ENCODE measurements at regions not wholly inside any gene's neighbourhood (a gene's known extent, or its start where the extent isn't known, plus 50 kb on each side); places are given as distances from the start of the nearest gene placed in this dataset.

DNA sequence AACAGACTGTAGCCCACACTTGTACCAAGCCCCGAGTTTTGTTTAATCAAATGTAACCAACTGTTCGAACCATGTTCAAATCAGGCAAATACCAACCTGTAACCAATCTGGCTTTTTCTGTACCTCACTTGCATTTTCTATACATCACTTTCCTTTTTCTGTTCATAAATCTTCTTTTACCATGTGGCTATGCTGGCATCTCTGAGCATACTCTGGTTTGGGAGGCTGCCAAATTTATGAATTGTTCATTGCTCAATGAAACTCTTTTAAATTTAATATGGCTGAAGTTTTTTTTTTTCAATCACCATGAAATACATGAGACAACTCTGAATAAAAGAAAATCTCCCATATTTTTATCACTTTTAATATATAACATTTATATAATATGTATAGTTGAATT, 256.1 kb downstream of the SLITRK6 start:
- Mint-ChIP-seq H3K27me3 (ENCODE audit: low read depth) (no peaks in the 10 kb centered on the region), H3K27ac (no peak overlapping the region), H3K36me3 (ENCODE audit: insufficient read depth in 2 of 2) (no peaks in the 10 kb centered on the region), H3K4me3 (no peak overlapping the region), H3K4me1 (ENCODE audit: low read depth) (no peaks in the 10 kb centered on the region), H3K9me3 (peaks cover 0 to 2% of the 10 kb centered on the region in 2 donors)
- DNase-seq (no peak), ATAC-seq (replicated peaks in 1 of 2) (no peak)

DNA sequence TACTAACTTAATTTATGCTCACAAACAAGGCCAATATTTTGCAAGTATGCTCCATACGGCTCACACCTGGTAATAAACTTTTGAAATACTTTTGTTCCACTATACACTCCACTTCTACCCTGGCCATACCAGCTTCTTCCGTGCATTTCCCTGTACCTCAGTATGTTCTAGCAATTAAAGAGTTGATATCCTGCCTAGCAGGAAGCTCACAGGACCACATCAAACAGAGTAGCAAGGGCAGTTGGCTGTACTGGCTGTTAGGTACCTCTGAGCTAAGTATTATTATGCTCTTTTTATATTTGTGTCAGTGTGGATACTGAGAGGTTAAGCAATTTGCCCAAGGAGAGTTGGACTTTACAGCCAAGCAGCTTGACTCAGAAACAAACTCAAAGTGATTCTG, 257.7 kb downstream of the SLITRK6 start:
- Mint-ChIP-seq H3K36me3 (ENCODE audit: insufficient read depth in 2 of 2) (no peaks in the 10 kb centered on the region), H3K27me3 (ENCODE audit: low read depth) (no peaks in the 10 kb centered on the region), H3K4me3 (no peak overlapping the region), H3K4me1 (ENCODE audit: low read depth) (no peaks in the 10 kb centered on the region), H3K9me3 (no peaks in the 10 kb centered on the region), H3K27ac (no peak overlapping the region)
- no peak for ATAC-seq (replicated peaks in 1 of 2)
- DNase-seq = no peak

DNA sequence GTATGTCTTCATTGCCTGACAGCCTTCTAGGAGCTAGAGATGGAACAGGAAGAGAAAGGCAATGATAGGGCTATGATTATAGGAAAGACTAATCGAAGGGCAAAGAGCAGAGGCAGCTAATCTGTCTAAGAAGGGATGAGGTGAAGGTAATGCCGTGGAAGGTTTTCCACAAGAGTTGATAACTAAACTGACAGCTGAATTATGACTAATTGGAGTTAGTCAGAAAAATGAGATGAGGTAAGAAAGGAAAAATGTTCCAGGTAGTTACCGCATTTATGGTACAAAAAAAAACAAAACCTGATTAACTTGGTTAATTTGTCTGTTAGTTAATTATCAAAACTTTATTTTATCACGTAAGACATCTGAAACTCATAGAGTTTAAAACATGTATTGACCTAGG, 260.3 kb downstream of the SLITRK6 start:
- Mint-ChIP-seq H3K4me3 (no peak overlapping the region), H3K27me3 (ENCODE audit: low read depth) (no peaks in the 10 kb centered on the region), H3K9me3 (no peaks in the 10 kb centered on the region), H3K4me1 (ENCODE audit: low read depth) (no peaks in the 10 kb centered on the region), H3K36me3 (ENCODE audit: insufficient read depth in 2 of 2) (no peaks in the 10 kb centered on the region), H3K27ac (no peak overlapping the region)
- DNase-seq (no peak), ATAC-seq (replicated peaks in 1 of 2) (no peak)

DNA sequence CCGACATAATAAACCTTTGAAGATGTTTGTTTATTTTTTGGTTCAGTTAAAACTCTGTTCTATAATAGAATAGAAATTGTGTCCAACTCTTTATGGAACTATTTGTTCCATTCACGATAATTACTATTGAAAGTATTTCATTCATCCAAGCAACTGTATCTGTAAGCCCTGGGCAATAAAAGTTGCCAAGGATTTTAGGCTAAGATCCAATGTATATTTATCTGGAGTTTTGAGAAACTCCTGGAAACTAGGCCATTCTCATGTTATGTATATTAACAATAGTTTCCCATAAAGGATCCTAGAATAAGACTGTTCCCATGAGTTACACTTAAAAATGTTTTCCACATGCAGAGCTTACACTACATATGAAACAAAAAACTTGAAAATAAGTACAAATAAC, 261.6 kb downstream of the SLITRK6 start:
- Mint-ChIP-seq H3K4me3 (no peak overlapping the region), H3K9me3 (no peaks in the 10 kb centered on the region), H3K4me1 (ENCODE audit: low read depth) (no peaks in the 10 kb centered on the region), H3K27me3 (ENCODE audit: low read depth) (no peaks in the 10 kb centered on the region), H3K36me3 (ENCODE audit: insufficient read depth in 2 of 2) (no peaks in the 10 kb centered on the region), H3K27ac (no peak overlapping the region)
- DNase-seq (no peak), ATAC-seq (replicated peaks in 1 of 2) (no peak)

DNA sequence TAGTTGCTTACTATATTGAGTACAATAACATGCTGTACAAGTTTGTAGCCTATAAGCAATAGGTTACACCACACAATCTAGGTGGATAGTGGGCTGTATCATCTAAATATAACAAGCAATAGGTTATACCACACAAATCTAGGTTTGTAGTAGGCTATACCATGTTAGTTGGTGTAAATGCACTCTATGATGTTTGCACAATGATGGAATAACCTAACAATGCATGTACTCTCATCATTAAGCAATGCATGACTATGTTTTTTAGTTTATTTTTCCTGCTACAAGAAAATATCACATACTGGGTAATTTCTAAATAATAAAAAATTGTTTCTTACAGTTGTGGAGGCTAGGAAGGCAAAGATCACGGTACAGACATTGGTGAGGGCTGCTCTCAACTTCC, 262.5 kb downstream of the SLITRK6 start:
- Mint-ChIP-seq H3K27ac (no peak overlapping the region), H3K9me3 (no peaks in the 10 kb centered on the region), H3K4me3 (no peak overlapping the region), H3K27me3 (ENCODE audit: low read depth) (no peaks in the 10 kb centered on the region), H3K36me3 (ENCODE audit: insufficient read depth in 2 of 2) (no peaks in the 10 kb centered on the region), H3K4me1 (ENCODE audit: low read depth) (no peaks in the 10 kb centered on the region)
- ATAC-seq (replicated peaks in 1 of 2) (no peak), DNase-seq (no peak)

DNA sequence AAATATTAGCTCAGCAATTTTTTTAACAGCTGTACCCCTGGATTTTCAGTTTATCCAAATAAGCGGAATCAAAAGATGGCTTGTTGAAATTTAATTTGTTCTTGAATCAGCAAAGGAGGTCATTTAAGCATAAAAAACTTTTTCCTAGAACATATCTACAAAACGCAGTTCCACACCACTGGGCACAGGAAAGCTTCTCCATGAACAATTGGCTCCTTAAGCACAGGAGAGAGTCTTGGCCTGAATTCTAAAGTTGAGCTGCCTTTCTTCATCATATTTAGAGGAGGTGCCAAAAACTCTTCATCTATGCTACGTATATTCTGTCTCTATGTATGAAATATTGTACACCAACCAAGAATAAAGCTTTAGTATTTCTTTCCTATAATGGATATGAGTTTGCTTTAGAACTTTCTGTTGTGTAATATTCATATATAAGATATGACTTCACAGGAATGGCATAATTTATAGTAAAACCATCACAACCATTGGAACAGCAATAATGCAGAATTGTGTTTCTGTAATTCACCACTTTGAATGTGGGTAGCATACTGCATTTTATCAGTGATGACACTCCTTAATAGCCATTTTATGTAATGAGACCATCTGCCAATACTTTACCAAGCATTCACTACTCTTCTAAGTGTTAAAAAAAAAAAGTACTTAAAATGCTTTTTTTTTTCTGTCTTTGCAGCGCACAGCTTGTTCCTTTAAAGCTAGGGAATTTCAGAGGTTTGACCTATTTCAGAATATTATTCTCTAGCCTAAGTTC, 263.7 kb downstream of the SLITRK6 start:
- no peak overlapping the region for H3K27ac Mint-ChIP-seq
- no peaks in the 10 kb centered on the region for H3K27me3 Mint-ChIP-seq (ENCODE audit: low read depth)
- H3K4me3 Mint-ChIP-seq = no peak overlapping the region
- ATAC-seq (replicated peaks in 1 of 2) (no peak), DNase-seq (no peak)
- no peaks in the 10 kb centered on the region for H3K4me1 Mint-ChIP-seq (ENCODE audit: low read depth)
- no peaks in the 10 kb centered on the region for H3K9me3 Mint-ChIP-seq
- H3K36me3 Mint-ChIP-seq (ENCODE audit: insufficient read depth in 2 of 2) = no peaks in the 10 kb centered on the region

DNA sequence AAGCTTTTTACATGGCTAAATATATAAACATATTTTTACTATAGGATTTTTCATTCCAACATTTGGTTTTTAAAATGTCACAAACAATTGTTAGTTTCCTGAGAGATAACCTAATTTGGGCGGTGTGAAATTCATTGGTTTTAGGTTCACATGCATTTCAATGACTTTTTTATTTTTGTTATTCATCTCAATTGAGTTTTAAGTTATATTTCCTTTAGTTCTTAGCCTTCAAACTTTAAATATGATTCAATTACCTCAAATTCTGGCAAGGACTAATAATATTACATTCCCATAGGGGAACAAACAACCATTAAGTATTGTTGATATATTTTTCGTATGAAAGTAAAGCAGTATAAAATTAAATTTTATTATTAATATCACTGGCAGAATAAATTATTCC, 265.3 kb downstream of the SLITRK6 start:
- Mint-ChIP-seq H3K36me3 (ENCODE audit: insufficient read depth in 2 of 2) (no peaks in the 10 kb centered on the region), H3K9me3 (no peaks in the 10 kb centered on the region), H3K27me3 (ENCODE audit: low read depth) (no peaks in the 10 kb centered on the region), H3K27ac (no peak overlapping the region), H3K4me1 (ENCODE audit: low read depth) (no peaks in the 10 kb centered on the region), H3K4me3 (no peak overlapping the region)
- ATAC-seq (replicated peaks in 1 of 2) (no peak), DNase-seq (no peak)

DNA sequence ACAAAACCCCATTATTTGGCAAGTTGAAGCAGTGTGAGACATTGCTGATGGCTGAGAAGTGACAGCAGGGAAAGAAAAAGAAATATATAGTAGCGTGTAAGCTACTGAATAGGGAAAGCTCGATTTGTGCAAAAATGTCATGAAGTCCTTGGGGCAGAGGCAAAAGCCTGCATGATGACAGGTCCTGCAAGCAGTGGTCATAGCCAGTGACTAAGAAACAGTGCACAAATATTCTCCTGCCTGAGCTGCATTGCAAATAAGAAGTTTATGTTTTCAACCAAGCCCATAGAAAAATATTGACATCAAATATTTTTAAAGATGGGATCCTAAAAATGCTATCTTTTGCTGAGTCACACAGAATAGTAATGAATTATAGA, 270.0 kb downstream of the SLITRK6 start:
- Mint-ChIP-seq H3K4me1 (ENCODE audit: low read depth) (no peaks in the 10 kb centered on the region), H3K27me3 (ENCODE audit: low read depth) (no peaks in the 10 kb centered on the region), H3K36me3 (ENCODE audit: insufficient read depth in 2 of 2) (no peaks in the 10 kb centered on the region), H3K4me3 (no peak overlapping the region), H3K9me3 (no peaks in the 10 kb centered on the region), H3K27ac (no peak overlapping the region)
- no peak for ATAC-seq (replicated peaks in 1 of 2)
- DNase-seq = no peak

DNA sequence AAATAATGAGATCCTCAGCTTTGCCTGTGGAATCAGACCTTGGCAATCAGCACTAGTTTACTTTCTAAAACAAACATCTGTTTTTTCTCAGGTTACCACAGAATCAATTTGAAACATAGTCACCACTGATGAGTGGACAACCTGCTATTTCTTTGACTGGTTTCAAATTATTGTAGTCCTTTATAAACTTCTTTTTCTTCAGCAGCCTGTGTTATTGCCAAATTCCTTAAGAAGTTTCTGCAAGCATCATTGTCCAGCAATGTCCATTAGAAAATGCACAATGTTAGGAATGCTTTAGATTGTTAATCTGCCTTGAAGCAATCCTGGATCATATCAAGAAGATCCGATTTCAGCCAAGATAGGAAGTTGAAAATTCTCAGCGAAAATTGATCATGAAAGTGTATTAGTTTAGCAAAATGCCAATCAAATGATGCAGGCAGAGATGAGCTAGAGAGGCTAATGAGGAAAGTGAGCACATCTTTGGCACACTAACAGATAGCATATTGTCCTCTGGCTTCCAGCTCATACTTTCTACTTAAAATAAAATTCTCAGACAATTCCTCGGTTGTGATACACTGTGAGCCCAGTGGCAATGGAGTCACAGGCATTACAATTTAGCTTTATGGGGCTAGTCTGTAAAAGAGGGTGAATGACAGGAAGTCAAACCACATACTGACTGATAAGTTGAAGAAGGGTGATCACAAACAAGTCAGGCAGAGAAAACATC, 270.6 kb downstream of the SLITRK6 start:
- Mint-ChIP-seq H3K4me3 (no peak overlapping the region), H3K27ac (no peak overlapping the region), H3K4me1 (ENCODE audit: low read depth) (no peaks in the 10 kb centered on the region), H3K9me3 (no peaks in the 10 kb centered on the region), H3K27me3 (ENCODE audit: low read depth) (no peaks in the 10 kb centered on the region), H3K36me3 (ENCODE audit: insufficient read depth in 2 of 2) (no peaks in the 10 kb centered on the region)
- ATAC-seq (replicated peaks in 1 of 2) = no peak
- no peak for DNase-seq

DNA sequence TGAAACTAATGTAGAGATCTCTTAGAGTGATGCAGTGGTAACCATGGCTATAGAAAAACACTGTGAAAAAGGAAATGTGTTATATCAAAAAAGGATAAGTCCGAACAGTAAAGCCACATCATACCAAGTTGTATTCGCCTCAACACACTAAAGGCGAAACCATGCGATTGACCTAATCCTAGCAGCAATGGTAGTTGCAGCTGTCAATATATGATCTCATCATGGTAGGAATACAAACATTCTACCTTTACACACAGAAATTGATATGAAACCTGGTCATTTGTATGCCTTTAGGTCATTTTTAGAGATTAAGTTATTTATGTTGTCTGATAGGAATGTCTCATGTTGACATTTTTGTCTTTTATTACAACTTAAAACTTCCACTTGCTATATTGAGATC, 271.9 kb downstream of the SLITRK6 start:
- DNase-seq (no peak), ATAC-seq (replicated peaks in 1 of 2) (no peak)
- H3K27me3 Mint-ChIP-seq (ENCODE audit: low read depth) = no peaks in the 10 kb centered on the region
- H3K36me3 Mint-ChIP-seq (ENCODE audit: insufficient read depth in 2 of 2) = no peaks in the 10 kb centered on the region
- H3K9me3 Mint-ChIP-seq = no peaks in the 10 kb centered on the region
- no peaks in the 10 kb centered on the region for H3K4me1 Mint-ChIP-seq (ENCODE audit: low read depth)
- no peak overlapping the region for H3K4me3 Mint-ChIP-seq
- no peak overlapping the region for H3K27ac Mint-ChIP-seq

DNA sequence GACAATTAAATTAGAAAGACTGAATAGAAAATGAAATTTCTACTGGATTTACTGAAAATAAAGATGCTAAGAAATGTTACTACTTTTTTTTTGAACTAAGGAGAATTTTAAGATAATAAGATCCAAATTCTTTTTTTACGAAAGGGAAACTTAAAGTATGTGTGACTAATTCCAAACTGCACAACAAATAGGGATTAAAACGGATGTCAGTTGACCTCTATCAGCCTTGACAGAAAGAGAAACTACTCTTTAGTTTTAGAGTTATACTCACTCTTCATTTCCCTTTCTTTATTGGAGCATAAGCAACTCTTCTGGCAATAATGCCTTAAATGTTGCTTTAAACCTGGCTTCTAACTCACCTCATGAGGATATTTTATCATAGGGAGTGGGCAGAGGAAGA, 273.8 kb downstream of the SLITRK6 start:
- H3K9me3 Mint-ChIP-seq = no peaks in the 10 kb centered on the region
- no peak for DNase-seq
- no peaks in the 10 kb centered on the region for H3K4me1 Mint-ChIP-seq (ENCODE audit: low read depth)
- ATAC-seq (replicated peaks in 1 of 2) = no peak
- no peaks in the 10 kb centered on the region for H3K36me3 Mint-ChIP-seq (ENCODE audit: insufficient read depth in 2 of 2)
- no peak overlapping the region for H3K27ac Mint-ChIP-seq
- H3K4me3 Mint-ChIP-seq = no peak overlapping the region
- no peaks in the 10 kb centered on the region for H3K27me3 Mint-ChIP-seq (ENCODE audit: low read depth)

DNA sequence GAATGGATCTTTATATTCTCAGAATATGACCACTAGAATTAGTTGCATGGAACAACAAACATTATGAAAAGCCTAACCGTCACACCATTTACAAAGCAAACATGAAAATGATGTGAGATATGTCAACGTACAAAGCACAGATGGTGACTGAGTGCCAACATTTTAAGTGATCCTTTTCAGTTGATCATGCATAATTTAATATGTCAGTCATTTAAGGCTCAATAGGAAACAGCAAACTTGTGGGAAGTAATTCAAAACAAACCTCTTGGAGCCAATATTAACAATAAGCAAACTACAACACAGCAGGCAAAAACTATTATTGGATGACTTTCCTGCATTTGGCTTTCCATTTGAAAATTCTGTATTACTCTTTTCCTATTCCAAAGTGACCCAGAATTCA, 277.6 kb downstream of the SLITRK6 start:
- no peaks in the 10 kb centered on the region for H3K36me3 Mint-ChIP-seq (ENCODE audit: insufficient read depth in 2 of 2)
- H3K4me3 Mint-ChIP-seq = no peak overlapping the region
- DNase-seq (no peak), ATAC-seq (replicated peaks in 1 of 2) (no peak)
- H3K27me3 Mint-ChIP-seq (ENCODE audit: low read depth) = no peaks in the 10 kb centered on the region
- no peaks in the 10 kb centered on the region for H3K9me3 Mint-ChIP-seq
- no peak overlapping the region for H3K27ac Mint-ChIP-seq
- no peaks in the 10 kb centered on the region for H3K4me1 Mint-ChIP-seq (ENCODE audit: low read depth)

DNA sequence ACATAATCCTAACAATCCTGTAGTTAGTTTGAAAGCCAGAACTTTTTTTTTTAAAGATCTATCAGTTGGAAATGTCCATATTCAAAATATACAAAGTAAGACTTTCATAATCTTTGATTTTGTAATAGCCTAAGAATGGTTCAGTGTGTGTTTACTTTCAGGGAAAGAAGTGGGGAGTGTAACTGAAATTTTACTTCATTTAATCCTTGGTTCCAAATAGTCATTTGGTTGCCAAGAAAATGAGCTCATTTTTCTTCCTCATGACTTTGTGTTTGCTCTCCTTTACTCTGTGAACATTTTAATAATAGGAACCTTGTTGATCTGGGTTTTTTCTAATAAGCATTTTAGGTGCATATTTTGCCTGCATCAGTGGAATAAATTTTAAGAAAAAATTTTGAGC, 278.8 kb downstream of the SLITRK6 start:
- H3K9me3 Mint-ChIP-seq = peaks cover 0 to 3% of the 10 kb centered on the region in 2 donors
- H3K27ac Mint-ChIP-seq = no peak overlapping the region
- H3K4me1 Mint-ChIP-seq (ENCODE audit: low read depth) = no peaks in the 10 kb centered on the region
- no peaks in the 10 kb centered on the region for H3K27me3 Mint-ChIP-seq (ENCODE audit: low read depth)
- ATAC-seq (replicated peaks in 1 of 2) = no peak
- no peak overlapping the region for H3K4me3 Mint-ChIP-seq
- no peaks in the 10 kb centered on the region for H3K36me3 Mint-ChIP-seq (ENCODE audit: insufficient read depth in 2 of 2)
- no peak for DNase-seq

DNA sequence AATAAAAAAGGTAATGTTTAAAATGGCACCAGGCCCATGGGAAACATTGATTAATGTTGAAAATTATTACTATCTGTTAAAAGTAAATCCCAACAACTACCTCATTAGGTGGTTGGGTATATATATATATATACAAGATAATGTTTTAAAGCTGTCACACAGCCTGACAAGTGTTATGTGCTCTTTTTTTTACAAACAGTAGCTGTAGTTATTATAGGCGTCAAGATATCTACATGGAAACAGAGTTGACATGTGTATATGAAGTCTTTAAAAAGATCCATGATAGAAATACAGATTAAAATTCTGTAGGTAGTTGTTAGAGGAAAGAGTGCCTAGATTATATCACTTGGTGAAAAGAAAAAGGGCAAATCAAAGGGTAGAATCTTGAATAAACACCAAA, 279.9 kb downstream of the SLITRK6 start:
- Mint-ChIP-seq H3K27me3 (ENCODE audit: low read depth) (no peaks in the 10 kb centered on the region), H3K4me3 (no peak overlapping the region), H3K4me1 (ENCODE audit: low read depth) (no peaks in the 10 kb centered on the region), H3K27ac (no peak overlapping the region), H3K36me3 (ENCODE audit: insufficient read depth in 2 of 2) (no peaks in the 10 kb centered on the region), H3K9me3 (peaks cover 0 to 3% of the 10 kb centered on the region in 2 donors)
- ATAC-seq (replicated peaks in 1 of 2) (no peak), DNase-seq (no peak)
